Left lobe of liver (tissue), 2 donors: ENCODE measurements at regions not wholly inside any gene's neighbourhood (a gene's known extent, or its start where the extent isn't known, plus 50 kb on each side); places are given as distances from the start of the nearest gene placed in this dataset.
A peak's percentile ranks its signal among the peaks of the same experiment; 100 is the strongest.

Experiments used
- ATAC-seq: fragments of 200-7000 bp; cut with Tn5 transposase; one replicate; pipeline ENCODE4 v1.9.1; 2020; ENCODE audit warnings: mild to moderate bottlenecking, moderate library complexity
- DNase-seq: peaks from one replicate; pipeline ENCODE4 v3.0.0-alpha.2; 2020; ENCODE audit warnings: low spot score
- donor health status: DM: no; HTN: no; CAD: no; lungs with moderate emphysema.
- donor health status: DM: no; HTN: yes; CAD: no.

GRCh38 chr15:95347837-95348236 lies 982.7 kb upstream of the NR2F2 start:
- ATAC-seq (no peak), DNase-seq (no peak)

- ATAC-seq, result no peak
- DNase-seq, result no peak
These were observed 979.6 kb upstream of the NR2F2 start for GRCh38 chr15:95350908-95351307.

- ATAC-seq, result no peak
These were observed 977.8 kb upstream of the NR2F2 start for GRCh38 chr15:95352631-95353187.

GRCh38 chr15:95353512-95353911 lies 977.0 kb upstream of the NR2F2 start:
- DNase-seq, result no peak
- ATAC-seq, result no peak

More at GRCh38 chr15:95352631-95353187, 977.8 kb upstream of the NR2F2 start:
- no peak for DNase-seq

- ATAC-seq (no peak), DNase-seq (no peak)
These were observed 970.5 kb upstream of the NR2F2 start for GRCh38 chr15:95359966-95360365.

- DNase-seq, result no peak
- no peak for ATAC-seq
These were observed 968.2 kb upstream of the NR2F2 start for GRCh38 chr15:95362306-95362705.

- no peak for ATAC-seq
These were observed 966.9 kb upstream of the NR2F2 start for GRCh38 chr15:95363646-95364045.

GRCh38 chr15:95365511-95366107 lies 964.9 kb upstream of the NR2F2 start:
- DNase-seq (peak; percentile 47), ATAC-seq (peak; percentile 68)

More at GRCh38 chr15:95363646-95364045, 966.9 kb upstream of the NR2F2 start:
- DNase-seq, result no peak

- ATAC-seq, result no peak
- DNase-seq, result no peak
These were observed 962.3 kb upstream of the NR2F2 start for GRCh38 chr15:95368191-95368590.

GRCh38 chr15:95368755-95369601 lies 961.5 kb upstream of the NR2F2 start:
- DNase-seq (no peak), ATAC-seq (no peak)

GRCh38 chr15:95370291-95370690 lies 960.2 kb upstream of the NR2F2 start:
- ATAC-seq (no peak), DNase-seq (no peak)

- ATAC-seq, result no peak
- no peak for DNase-seq
These were observed 958.8 kb upstream of the NR2F2 start for GRCh38 chr15:95371664-95372063.

GRCh38 chr15:95375281-95375680 lies 955.2 kb upstream of the NR2F2 start:
- DNase-seq (no peak), ATAC-seq (no peak)

- no peak for ATAC-seq
- DNase-seq, result no peak
These were observed 953.1 kb upstream of the NR2F2 start for GRCh38 chr15:95377258-95377852.

- ATAC-seq (peak; percentile 11), DNase-seq (no peak)
These were observed 936.1 kb upstream of the NR2F2 start for GRCh38 chr15:95394186-95395067.

GRCh38 chr15:95400428-95400827 lies 930.1 kb upstream of the NR2F2 start:
- ATAC-seq (no peak), DNase-seq (no peak)

- no peak for DNase-seq
- ATAC-seq, result no peak
These were observed 928.9 kb upstream of the NR2F2 start for GRCh38 chr15:95401587-95401986.

- ATAC-seq, result no peak
These were observed 925.1 kb upstream of the NR2F2 start for GRCh38 chr15:95405447-95405846.

GRCh38 chr15:95407534-95407933 lies 923.0 kb upstream of the NR2F2 start:
- DNase-seq (no peak), ATAC-seq (no peak)

More at GRCh38 chr15:95405447-95405846, 925.1 kb upstream of the NR2F2 start:
- DNase-seq, result no peak

GRCh38 chr15:95409211-95409610 lies 921.3 kb upstream of the NR2F2 start:
- DNase-seq, result no peak
- peak; percentile 34 for ATAC-seq
